A549 (cell line): ENCODE measurements at regions not wholly inside any gene's neighbourhood (a gene's known extent, or its start where the extent isn't known, plus 50 kb on each side); places are given as distances from the start of the nearest gene placed in this dataset.

Source experiments
- ATAC-seq, 2 experiments: fragments of 200-7000 bp in 1 of 2; fragments of >200 bp in 1 of 2; cut with Nextera tagmentation in 1 of 2; cut with Tn5 transposase in 1 of 2; 3 replicates each; pipeline versions ENCODE4 v1.8.0 to v1.9.1; 2018 to 2020; ENCODE audit warnings: mild to moderate bottlenecking in 1 of 2, moderate library complexity in 1 of 2
- CTCF ChIA-PET: fragments of 300-600 bp; sonication (Branson Sonifier 250); formaldehyde crosslinking; extraction: SDS; loops from one replicate; lab custom pipeline; 2021; ENCODE audit warnings: antibody characterized with exemption, inconsistent platforms; lab: Yijun Ruan, JAX
- POLR2A ChIA-PET: fragments of 350-600 bp; formaldehyde crosslinking; extraction: SDS; loops from one replicate; lab custom pipeline; 2021; ENCODE audit warnings: antibody characterized with exemption, inconsistent platforms; lab: Yijun Ruan, JAX
- DNase-seq, 2 experiments: peaks; one replicate each; pipeline versions ENCODE4 v3.0.0 to v3.0.0-alpha.2; 2011 to 2016; ENCODE audit warnings: low read depth in 1 of 2, low spot score in 1 of 2
- FAIRE-seq: peaks from 2 replicates; lab custom pipeline; 2011; peaks lifted over from hg19 to GRCh38; lab: Jason Lieb, UNC
- H3K27ac ChIP-seq, 2 experiments: fragments of >200 bp; sonication (Bioruptor Twin); formaldehyde crosslinking; 3 replicates each; pipeline ENCODE4 v1.5.1; 2016 to 2017
- H3K4me1 ChIP-seq: fragments of >200 bp; sonication (Bioruptor Twin); formaldehyde crosslinking; 3 replicates; pipeline ENCODE4 v1.6.1; 2016
- H3K4me2 ChIP-seq: fragments of >200 bp; sonication (Bioruptor Twin); formaldehyde crosslinking; 3 replicates; pipeline ENCODE4 v1.6.1; 2016
- H3K4me3 ChIP-seq: fragments of >200 bp; sonication (Bioruptor Twin); formaldehyde crosslinking; 3 replicates; pipeline ENCODE4 v1.5.1; 2016
- H3K9me3 ChIP-seq: fragments of >200 bp; sonication (Bioruptor Twin); formaldehyde crosslinking; 3 replicates; pipeline ENCODE4 v1.6.1; 2016
- CBX2 ChIP-seq: fragments of 200-600 bp; sonication (generic); IDR thresholded peaks from 2 replicates; pipeline ENCODE4 v1.6.1; 2016; ENCODE audit warnings: low read depth, mild to moderate bottlenecking, borderline replicate concordance
- CBX8 ChIP-seq: fragments of 200-600 bp; sonication (generic); IDR thresholded peaks from 2 replicates; pipeline ENCODE4 v1.6.1; 2016
- EHMT2 ChIP-seq: fragments of 200-600 bp; sonication (generic); IDR thresholded peaks from 2 replicates; pipeline ENCODE4 v1.6.1; 2016; ENCODE audit warnings: antibody characterized with exemption, low read depth, mild to moderate bottlenecking, moderate library complexity
- EP300 ChIP-seq, 2 experiments: fragments of >200 bp; sonication (Bioruptor Twin); formaldehyde crosslinking; IDR thresholded peaks; 2 replicates in 1 of 2; 3 replicates in 1 of 2; pipeline ENCODE4 v1.6.1; 2016 to 2017
- ESRRA ChIP-seq: fragments of 150-350 bp; IDR thresholded peaks from 2 replicates; pipeline ENCODE4 v1.6.1; 2014; ENCODE audit warnings: mild to moderate bottlenecking, low read length, borderline replicate concordance
- GATA3 ChIP-seq: IDR thresholded peaks from 2 replicates; pipeline ENCODE4 v1.6.1; 2012; ENCODE audit warnings: borderline replicate concordance
- HEYL ChIP-seq: fragments of 250-450 bp; sonication (Bioruptor Pico); IDR thresholded peaks from 2 replicates; pipeline ENCODE4 v1.8.0; 2021; ENCODE audit warnings: mild to moderate bottlenecking, moderate library complexity
- HOXA7 ChIP-seq: fragments of 250-450 bp; sonication (Bioruptor Pico); IDR thresholded peaks from 2 replicates; pipeline ENCODE4 v1.5.0; 2020; ENCODE audit warnings: mild to moderate bottlenecking, moderate library complexity
- HOXB13 ChIP-seq: fragments of 250-450 bp; sonication (Bioruptor Pico); IDR thresholded peaks from 2 replicates; pipeline ENCODE4 v1.5.0; 2020; ENCODE audit warnings: low read depth, mild to moderate bottlenecking, moderate library complexity
- KDM1A ChIP-seq: fragments of 200-600 bp; sonication (generic); IDR thresholded peaks from 2 replicates; pipeline ENCODE4 v1.6.1; 2016; ENCODE audit warnings: low read depth, mild to moderate bottlenecking
- MAFK ChIP-seq: fragments of 450-650 bp; IDR thresholded peaks from 2 replicates; pipeline ENCODE4 v1.6.1; 2014; ENCODE audit not compliant: partially characterized antibody
- MYC ChIP-seq: IDR thresholded peaks from 2 replicates; pipeline ENCODE4 v1.6.1; 2012; ENCODE audit warnings: mild to moderate bottlenecking, inconsistent platforms, low read length, improper control_type of control experiment, borderline replicate concordance
- NFE2L2 ChIP-seq: fragments of 150-350 bp; conservative IDR thresholded peaks from 2 replicates; pipeline ENCODE4 v1.6.1; 2014; ENCODE audit warnings: low read length
- NPAS2 ChIP-seq: fragments of 250-450 bp; sonication (Bioruptor Pico); IDR thresholded peaks from 2 replicates; pipeline ENCODE4 v1.8.0; 2022; ENCODE audit warnings: mild to moderate bottlenecking, moderate library complexity, borderline replicate concordance
- PHF8 ChIP-seq: fragments of 200-600 bp; sonication (generic); IDR thresholded peaks from 2 replicates; pipeline ENCODE4 v1.6.1; 2016; ENCODE audit warnings: low read depth, mild to moderate bottlenecking, antibody characterized with exemption, moderate library complexity, borderline replicate concordance
- SMC3 ChIP-seq: fragments of >200 bp; sonication (Bioruptor Twin); formaldehyde crosslinking; IDR thresholded peaks from 3 replicates; pipeline ENCODE4 v1.6.1; 2018; ENCODE audit warnings: inconsistent platforms
- TFCP2L1 ChIP-seq: fragments of 250-450 bp; sonication (Bioruptor Pico); IDR thresholded peaks from 2 replicates; pipeline ENCODE4 v1.5.0; 2021; ENCODE audit warnings: mild to moderate bottlenecking
- TP53 ChIP-seq: fragments of 250-450 bp; sonication (Bioruptor Pico); IDR thresholded peaks from 2 replicates; pipeline ENCODE4 v1.5.0; 2021; ENCODE audit warnings: mild to moderate bottlenecking, moderate library complexity
- ZC3H11A ChIP-seq: fragments of 450-650 bp; IDR thresholded peaks from 2 replicates; pipeline ENCODE4 v1.6.1; 2014; ENCODE audit warnings: antibody characterized with exemption, mild to moderate bottlenecking
- ZSCAN20 ChIP-seq: fragments of 250-450 bp; sonication (Bioruptor Pico); IDR thresholded peaks from 2 replicates; pipeline ENCODE4 v1.8.0; 2022; ENCODE audit warnings: mild to moderate bottlenecking, moderate library complexity
- WGBS: methylation state at CpG from one replicate; pipeline ENCODE4 v1.1.6; 2017; ENCODE audit errors: missing lambda C conversion rate; 5-methylcytosine and 5-hydroxymethylcytosine counted together
- TF ChIP-seq, protein P1 (sequence below): fragments of 200-600 bp; sonication (generic); IDR thresholded peaks from 2 replicates; pipeline ENCODE4 v1.6.1; 2016; ENCODE audit warnings: antibody characterized with exemption, mild to moderate bottlenecking, moderate library complexity

- TF ChIP-seq SMC3 (no peak), MYC (no peak), NPAS2 (CRISPR knock-in tag) (no peak)
- no peak overlapping the region for H3K4me2 ChIP-seq
- H3K27ac ChIP-seq = no peak overlapping the region
- ChIA-PET CTCF (no interaction called here), POLR2A (no interaction called here)
- H3K4me1 ChIP-seq = no peaks in the 10 kb centered on the region
- WGBS = 29% methylated on average over 3 of the region's 3 CpGs
- H3K4me3 ChIP-seq = no peak overlapping the region
- FAIRE-seq = no peak
- no peaks in the 10 kb centered on the region for H3K9me3 ChIP-seq
- ATAC-seq = no peak
- DNase-seq = no peak
Measured at GRCh38 chrX:149131774-149132173, 373.3 kb downstream of the IDS start.

- Histone ChIP-seq H3K4me2 (no peak overlapping the region), H3K4me3 (no peak overlapping the region), H3K9me3 (no peaks in the 10 kb centered on the region), H3K27ac (no peak overlapping the region), H3K4me1 (no peaks in the 10 kb centered on the region)
- DNase-seq (no peak), FAIRE-seq (no peak), ATAC-seq (no peak)
- CTCF ChIA-PET = no interaction called here
- 3% methylated on average over 5 of the region's 5 CpGs for WGBS
- POLR2A ChIA-PET = no interaction called here
- TF ChIP-seq, protein P1, sequence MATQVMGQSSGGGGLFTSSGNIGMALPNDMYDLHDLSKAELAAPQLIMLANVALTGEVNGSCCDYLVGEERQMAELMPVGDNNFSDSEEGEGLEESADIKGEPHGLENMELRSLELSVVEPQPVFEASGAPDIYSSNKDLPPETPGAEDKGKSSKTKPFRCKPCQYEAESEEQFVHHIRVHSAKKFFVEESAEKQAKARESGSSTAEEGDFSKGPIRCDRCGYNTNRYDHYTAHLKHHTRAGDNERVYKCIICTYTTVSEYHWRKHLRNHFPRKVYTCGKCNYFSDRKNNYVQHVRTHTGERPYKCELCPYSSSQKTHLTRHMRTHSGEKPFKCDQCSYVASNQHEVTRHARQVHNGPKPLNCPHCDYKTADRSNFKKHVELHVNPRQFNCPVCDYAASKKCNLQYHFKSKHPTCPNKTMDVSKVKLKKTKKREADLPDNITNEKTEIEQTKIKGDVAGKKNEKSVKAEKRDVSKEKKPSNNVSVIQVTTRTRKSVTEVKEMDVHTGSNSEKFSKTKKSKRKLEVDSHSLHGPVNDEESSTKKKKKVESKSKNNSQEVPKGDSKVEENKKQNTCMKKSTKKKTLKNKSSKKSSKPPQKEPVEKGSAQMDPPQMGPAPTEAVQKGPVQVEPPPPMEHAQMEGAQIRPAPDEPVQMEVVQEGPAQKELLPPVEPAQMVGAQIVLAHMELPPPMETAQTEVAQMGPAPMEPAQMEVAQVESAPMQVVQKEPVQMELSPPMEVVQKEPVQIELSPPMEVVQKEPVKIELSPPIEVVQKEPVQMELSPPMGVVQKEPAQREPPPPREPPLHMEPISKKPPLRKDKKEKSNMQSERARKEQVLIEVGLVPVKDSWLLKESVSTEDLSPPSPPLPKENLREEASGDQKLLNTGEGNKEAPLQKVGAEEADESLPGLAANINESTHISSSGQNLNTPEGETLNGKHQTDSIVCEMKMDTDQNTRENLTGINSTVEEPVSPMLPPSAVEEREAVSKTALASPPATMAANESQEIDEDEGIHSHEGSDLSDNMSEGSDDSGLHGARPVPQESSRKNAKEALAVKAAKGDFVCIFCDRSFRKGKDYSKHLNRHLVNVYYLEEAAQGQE = no peak
- TF ChIP-seq HOXB13 (CRISPR knock-in tag) = no peak
- no peak for TF ChIP-seq ZC3H11A
- TF ChIP-seq NPAS2 (CRISPR knock-in tag) = no peak
- no peak for TF ChIP-seq TFCP2L1 (CRISPR knock-in tag)
- TF ChIP-seq EP300 (IDR thresholded peaks at IDR 0.05) = no peak
- no peak for TF ChIP-seq HEYL (CRISPR knock-in tag)
- TF ChIP-seq SMC3 = no peak
- TF ChIP-seq GATA3 = no peak
- no peak for TF ChIP-seq NFE2L2
- TF ChIP-seq, all 56 proteins: peak for 0
Measured at GRCh38 chrX:149129767-149130166, 375.3 kb downstream of the IDS start.

GRCh38 chrX:149124526-149125108, 380.5 kb downstream of the IDS start:
- ChIA-PET CTCF (no interaction called here), POLR2A (no interaction called here)
- Histone ChIP-seq H3K4me2 (no peak overlapping the region), H3K4me1 (no peaks in the 10 kb centered on the region), H3K9me3 (no peaks in the 10 kb centered on the region), H3K4me3 (no peak overlapping the region), H3K27ac (no peak overlapping the region)
- ATAC-seq = no peak
- TF ChIP-seq CBX8 = no peak
- no peak for TF ChIP-seq TP53 (CRISPR knock-in tag)
- no peak for TF ChIP-seq PHF8
- FAIRE-seq = no peak
- WGBS = 14% methylated on average over 3 of the region's 3 CpGs
- DNase-seq = no peak

DNA sequence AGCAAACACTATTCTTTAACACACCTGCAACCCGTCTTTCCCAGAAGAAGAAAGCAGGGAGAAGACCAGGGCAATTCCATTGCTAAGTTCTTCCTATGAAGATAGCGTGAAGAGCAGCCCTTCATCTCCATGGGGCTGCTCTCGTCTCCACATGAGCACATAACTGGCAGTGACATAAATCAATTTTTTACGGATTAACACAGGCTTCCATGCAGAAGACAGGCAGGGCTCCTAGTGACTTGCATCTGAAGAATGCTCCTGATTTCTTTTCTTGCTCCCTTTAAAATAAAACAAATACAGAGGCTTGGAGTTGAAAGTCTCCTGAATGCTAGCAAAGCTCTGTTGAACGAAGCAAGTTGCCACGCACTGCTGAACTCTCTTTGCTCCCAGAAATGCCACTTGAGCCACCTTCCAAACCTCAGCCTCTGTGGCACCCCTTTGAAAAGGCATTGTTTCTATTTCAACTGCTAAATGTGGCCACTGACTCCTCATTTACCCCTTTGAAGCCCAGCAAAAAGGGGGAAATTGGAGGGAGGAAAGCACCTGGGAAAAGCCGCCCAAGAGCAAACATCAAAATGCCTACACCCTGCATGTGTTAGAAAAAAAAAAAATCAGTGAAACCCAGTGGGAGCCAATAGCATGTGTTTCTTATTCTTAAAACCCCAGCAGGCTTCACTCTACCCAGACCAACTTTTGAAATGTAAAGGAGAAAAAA, 383.7 kb downstream of the IDS start:
- H3K27ac ChIP-seq = no peak overlapping the region

More for the DNA sequence above, 383.7 kb downstream of the IDS start:
- FAIRE-seq (no peak), DNase-seq (no peak), ATAC-seq (no peak)
- ChIA-PET CTCF (no interaction called here), POLR2A (no interaction called here)
- TF ChIP-seq CBX2 = no peak
- no peak for TF ChIP-seq ESRRA
- TF ChIP-seq EHMT2 = no peak
- no peak for TF ChIP-seq GATA3
- no peak for TF ChIP-seq ZSCAN20 (CRISPR knock-in tag)
- TF ChIP-seq HOXA7 (CRISPR knock-in tag) = no peak
- TF ChIP-seq MAFK = no peak
- TF ChIP-seq KDM1A = no peak
- Histone ChIP-seq H3K9me3 (no peaks in the 10 kb centered on the region), H3K4me1 (no peaks in the 10 kb centered on the region), H3K4me2 (no peak overlapping the region), H3K4me3 (no peak overlapping the region)
- 0% methylated on average over 6 of the region's 7 CpGs for WGBS
